CD14-positive monocyte (primary cell): ENCODE measurements at regions not wholly inside any gene's neighbourhood (a gene's known extent, or its start where the extent isn't known, plus 50 kb on each side); places are given as distances from the start of the nearest gene placed in this dataset.

Experiments used
- DNase-seq, 3 donors: peaks; one replicate each; pipeline ENCODE4 v3.0.0-alpha.2; 2011 to 2022
- H2AFZ ChIP-seq: 2 replicates; pipeline ENCODE4 v1.6.0; 2012; ENCODE audit warnings: mild to moderate bottlenecking, low read depth, low read length, inconsistent platforms; ENCODE audit not compliant: insufficient read depth, poor library complexity, severe bottlenecking
- H3K27ac ChIP-seq, 2 donors: 1 replicate in 1 of 2; 2 replicates in 1 of 2; pipeline ENCODE4 v1.5.1; 2012 to 2013; ENCODE audit warnings: low read length in 2 of 2, control low read depth in 1 of 2, inconsistent platforms in 1 of 2, low read depth in 1 of 2, mild to moderate bottlenecking in 1 of 2
- H3K27me3 ChIP-seq, 2 donors: one replicate each; pipeline versions ENCODE4 v1.6.0 to v1.6.1; 2011 to 2013; ENCODE audit warnings: low read length in 2 of 2; ENCODE audit not compliant: control insufficient read depth in 2 of 2, insufficient read depth in 2 of 2
- H3K36me3 ChIP-seq, 2 donors: replicated peaks in 1 of 2; 1 replicate in 1 of 2; 2 replicates in 1 of 2; pipeline versions ENCODE4 v1.5.1 to v1.6.1; 2012 to 2013; ENCODE audit warnings: low read length in 2 of 2, control low read depth in 1 of 2, inconsistent platforms in 1 of 2, mild to moderate bottlenecking in 1 of 2; ENCODE audit not compliant: insufficient read depth in 2 of 2, control insufficient read depth in 1 of 2
- H3K4me1 ChIP-seq, 2 donors: 1 replicate in 1 of 2; 2 replicates in 1 of 2; pipeline versions ENCODE4 v1.5.1 to v1.6.1; 2012 to 2013; ENCODE audit warnings: low read length in 2 of 2, control low read depth in 1 of 2, inconsistent platforms in 1 of 2, mild to moderate bottlenecking in 1 of 2, moderate library complexity in 1 of 2; ENCODE audit not compliant: insufficient read depth in 2 of 2, control insufficient read depth in 1 of 2
- H3K4me2 ChIP-seq: replicated peaks from 2 replicates; pipeline ENCODE3; 2012; ENCODE audit warnings: low read length, moderate library complexity, mild to moderate bottlenecking; ENCODE audit not compliant: poor library complexity, severe bottlenecking; ENCODE audit errors: extremely low read depth
- H3K4me3 ChIP-seq, 3 experiments: fragments of 200-600 bp in 1 of 3; sonication (generic) in 1 of 3; replicated peaks in 1 of 3; 1 replicate in 2 of 3; 2 replicates in 1 of 3; pipeline ENCODE4 v1.5.1; 2011 to 2013; ENCODE audit warnings: low read length in 3 of 3, mild to moderate bottlenecking in 3 of 3, control low read depth in 2 of 3, low read depth in 2 of 3, inconsistent platforms in 1 of 3, moderate library complexity in 1 of 3
- H3K79me2 ChIP-seq: 2 replicates; pipeline ENCODE4 v1.6.0; 2012; ENCODE audit warnings: mild to moderate bottlenecking, control low read depth, inconsistent platforms, low read length, moderate library complexity; ENCODE audit not compliant: insufficient read depth
- H3K9ac ChIP-seq: 2 replicates; pipeline ENCODE4 v1.6.0; 2017; ENCODE audit warnings: low read length, mild to moderate bottlenecking; ENCODE audit not compliant: insufficient read depth, poor library complexity, severe bottlenecking
- H3K9me3 ChIP-seq, 2 donors: replicated peaks in 1 of 2; 1 replicate in 1 of 2; 2 replicates in 1 of 2; pipeline versions ENCODE4 v1.5.1 to v1.6.1; 2012 to 2013; ENCODE audit warnings: low read length in 2 of 2, control low read depth in 1 of 2; ENCODE audit not compliant: control insufficient read depth in 1 of 2, insufficient read depth in 1 of 2
- H4K20me1 ChIP-seq: 2 replicates; pipeline ENCODE4 v1.6.0; 2012; ENCODE audit warnings: mild to moderate bottlenecking, low read length, control low read depth, moderate library complexity; ENCODE audit not compliant: insufficient read depth
- H3K27ac Mint-ChIP-seq, 7 donors: one replicate each; pipeline ENCODE4 v1.8.0; 2020; ENCODE audit warnings: mild to moderate bottlenecking in 7 of 7, mixed read lengths in 7 of 7, moderate library complexity in 6 of 7, inconsistent platforms in 2 of 7
- H3K27me3 Mint-ChIP-seq, 3 donors: one replicate each; pipeline ENCODE4 v1.8.0; 2021 to 2022; ENCODE audit warnings: low read depth in 3 of 3, mild to moderate bottlenecking in 3 of 3, mixed read lengths in 3 of 3, moderate library complexity in 3 of 3, inconsistent platforms in 1 of 3
- H3K36me3 Mint-ChIP-seq, 2 donors: one replicate each; pipeline ENCODE4 v1.8.0; 2020; ENCODE audit warnings: mixed read lengths in 2 of 2, inconsistent platforms in 1 of 2, mild to moderate bottlenecking in 1 of 2
- H3K4me1 Mint-ChIP-seq: one replicate; pipeline ENCODE4 v1.8.0; 2020; ENCODE audit warnings: mild to moderate bottlenecking, mixed read lengths
- H3K4me3 Mint-ChIP-seq, 2 donors: one replicate each; pipeline ENCODE4 v1.8.0; 2020; ENCODE audit warnings: mild to moderate bottlenecking in 2 of 2, mixed read lengths in 2 of 2, moderate library complexity in 1 of 2
- H3K9me3 Mint-ChIP-seq, 7 donors: one replicate each; pipeline ENCODE4 v1.8.0; 2020 to 2022; ENCODE audit warnings: mixed read lengths in 7 of 7, mild to moderate bottlenecking in 6 of 7, moderate library complexity in 6 of 7, inconsistent platforms in 2 of 7
- CTCF ChIP-seq: fragments of 200-600 bp; IDR thresholded peaks from one replicate; pipeline ENCODE4 v1.8.0; 2022; ENCODE audit warnings: antibody characterized with exemption, mild to moderate bottlenecking
- WGBS: methylation state at CpG from one replicate; pipeline ENCODE4 v1.1.5; 2013; ENCODE audit warnings: missing lambda C conversion rate; ENCODE audit not compliant: insufficient coverage; 5-methylcytosine and 5-hydroxymethylcytosine counted together
- intact Hi-C, 2 donors: fragments of 100-400 bp; cut with micrococcal nuclease; formaldehyde crosslinking; loops; one replicate each; pipeline versions ENCODE4 v1.15.0 to v1.15.1; 2023

- no peaks in the 10 kb centered on the region for H3K79me2 ChIP-seq
- WGBS = no CpG with 5 or more reads among the region's 4 CpGs
- H3K4me2 ChIP-seq = no peak overlapping the region
- Mint-ChIP-seq H3K27me3 (peaks cover 0 to 8% (median 3%) of the 10 kb centered on the region in 3 donors), H3K9me3 (peaks cover 8 to 31% (median 16%) of the 10 kb centered on the region in 7 donors), H3K4me1 (no peaks in the 10 kb centered on the region), H3K36me3 (no peaks in the 10 kb centered on the region), H3K4me3 (no peak overlapping the region), H3K27ac (no peak overlapping the region)
- H3K4me1 ChIP-seq = no peaks in the 10 kb centered on the region
- H2AFZ ChIP-seq = no peak overlapping the region
- H4K20me1 ChIP-seq = no peaks in the 10 kb centered on the region
- H3K27ac ChIP-seq = no peak overlapping the region
- intact Hi-C loops = no loop called here
- H3K9ac ChIP-seq = no peak overlapping the region
- no peak for TF ChIP-seq CTCF
- H3K4me3 ChIP-seq = no peak overlapping the region
- peaks cover 0 to 2% of the 10 kb centered on the region in 2 donors for H3K27me3 ChIP-seq
- no peak for DNase-seq
- H3K9me3 ChIP-seq = peaks cover 13 to 20% of the 10 kb centered on the region in 2 donors
- H3K36me3 ChIP-seq = no peaks in the 10 kb centered on the region
Measured at GRCh38 chr21:41576013-41576615, 68.2 kb upstream of the TMPRSS2 start.

GRCh38 chr21:41573902-41574690, 66.1 kb upstream of the TMPRSS2 start:
- no CpG with 5 or more reads among the region's 5 CpGs for WGBS
- no peak for TF ChIP-seq CTCF
- H3K27ac Mint-ChIP-seq = no peak overlapping the region

More at GRCh38 chr21:41573902-41574690, 66.1 kb upstream of the TMPRSS2 start:
- H4K20me1 ChIP-seq = no peaks in the 10 kb centered on the region
- DNase-seq = no peak
- Mint-ChIP-seq H3K36me3 (no peaks in the 10 kb centered on the region), H3K9me3 (peaks cover 10 to 29% (median 14%) of the 10 kb centered on the region in 7 donors), H3K4me3 (no peak overlapping the region), H3K27me3 (peaks cover 0 to 5% (median 3%) of the 10 kb centered on the region in 3 donors), H3K4me1 (peaks cover 2% of the 10 kb centered on the region)
- H3K9me3 ChIP-seq = peaks cover 13 to 20% of the 10 kb centered on the region in 2 donors
- no peaks in the 10 kb centered on the region for H3K4me1 ChIP-seq
- intact Hi-C loops = no loop called here
- H3K79me2 ChIP-seq = no peaks in the 10 kb centered on the region
- peaks cover 0 to 2% of the 10 kb centered on the region in 2 donors for H3K27me3 ChIP-seq
- H3K36me3 ChIP-seq = no peaks in the 10 kb centered on the region
- no peak overlapping the region for H3K9ac ChIP-seq
- H3K4me2 ChIP-seq = no peak overlapping the region
- H2AFZ ChIP-seq = no peak overlapping the region
- no peak overlapping the region for H3K4me3 ChIP-seq
- H3K27ac ChIP-seq = no peak overlapping the region
